ENCODE measurements at regions not wholly inside any gene's neighbourhood (a gene's known extent, or its start where the extent isn't known, plus 50 kb on each side); places are given as distances from the start of the nearest gene placed in this dataset.
"Not testable (repeated sequence)": the region's sequence is repeated elsewhere in the genome, so short reads cannot be mapped to it uniquely, and the experiment has no call there.

- Histone ChIP-seq H3K4me3 (ENCODE audit: insufficient read depth, low read depth, low read length, poor library complexity, severe bottlenecking) (no peak overlapping the region), H3K9me3 (ENCODE audit: control insufficient read depth, low read length) (no peaks in the 10 kb centered on the region), H3K36me3 (ENCODE audit: control insufficient read depth, insufficient read depth, low read length) (no peaks in the 10 kb centered on the region), H3K4me1 (ENCODE audit: control insufficient read depth, insufficient read depth, low read length, poor library complexity, severe bottlenecking) (no peaks in the 10 kb centered on the region), H3K27ac (ENCODE audit: insufficient read depth, low read length, poor library complexity, severe bottlenecking) (no peak overlapping the region), H3K27me3 (replicated peaks; ENCODE audit: control insufficient read depth, insufficient read depth, low read length, poor library complexity, severe bottlenecking) (no peaks in the 10 kb centered on the region)
- no peak for DNase-seq
Observed at GRCh38 chr14:100428727-100429126, 105.6 kb downstream of the SLC25A47 start.

GRCh38 chr14:100429537-100429936 lies 106.4 kb downstream of the SLC25A47 start:
- Histone ChIP-seq H3K27ac (ENCODE audit: insufficient read depth, low read length, poor library complexity, severe bottlenecking) (no peak overlapping the region), H3K9me3 (ENCODE audit: control insufficient read depth, low read length) (no peaks in the 10 kb centered on the region), H3K4me1 (ENCODE audit: control insufficient read depth, insufficient read depth, low read length, poor library complexity, severe bottlenecking) (no peaks in the 10 kb centered on the region), H3K36me3 (ENCODE audit: control insufficient read depth, insufficient read depth, low read length) (no peaks in the 10 kb centered on the region), H3K27me3 (replicated peaks; ENCODE audit: control insufficient read depth, insufficient read depth, low read length, poor library complexity, severe bottlenecking) (no peaks in the 10 kb centered on the region), H3K4me3 (ENCODE audit: insufficient read depth, low read depth, low read length, poor library complexity, severe bottlenecking) (no peak overlapping the region)
- DNase-seq, result no peak

GRCh38 chr14:100430571-100430970 lies 107.4 kb downstream of the SLC25A47 start:
- no peak overlapping the region for H3K4me3 ChIP-seq (ENCODE audit: insufficient read depth, low read depth, low read length, poor library complexity, severe bottlenecking)
- no peaks in the 10 kb centered on the region for H3K36me3 ChIP-seq (ENCODE audit: control insufficient read depth, insufficient read depth, low read length)
- no peaks in the 10 kb centered on the region for H3K4me1 ChIP-seq (ENCODE audit: control insufficient read depth, insufficient read depth, low read length, poor library complexity, severe bottlenecking)
- no peaks in the 10 kb centered on the region for H3K9me3 ChIP-seq (ENCODE audit: control insufficient read depth, low read length)
- H3K27ac ChIP-seq (ENCODE audit: insufficient read depth, low read length, poor library complexity, severe bottlenecking), result no peak overlapping the region
- no peak for DNase-seq
- no peaks in the 10 kb centered on the region for H3K27me3 ChIP-seq (replicated peaks; ENCODE audit: control insufficient read depth, insufficient read depth, low read length, poor library complexity, severe bottlenecking)

GRCh38 chr14:100431461-100431860 lies 108.3 kb downstream of the SLC25A47 start:
- not testable (repeated sequence) for H3K4me3 ChIP-seq (ENCODE audit: insufficient read depth, low read depth, low read length, poor library complexity, severe bottlenecking); H3K9me3 ChIP-seq (ENCODE audit: control insufficient read depth, low read length); H3K27me3 ChIP-seq (replicated peaks; ENCODE audit: control insufficient read depth, insufficient read depth, low read length, poor library complexity, severe bottlenecking); H3K36me3 ChIP-seq (ENCODE audit: control insufficient read depth, insufficient read depth, low read length); H3K27ac ChIP-seq (ENCODE audit: insufficient read depth, low read length, poor library complexity, severe bottlenecking); DNase-seq; H3K4me1 ChIP-seq (ENCODE audit: control insufficient read depth, insufficient read depth, low read length, poor library complexity, severe bottlenecking)

GRCh38 chr14:100432652-100433427 lies 109.7 kb downstream of the SLC25A47 start:
- Histone ChIP-seq H3K36me3 (ENCODE audit: control insufficient read depth, insufficient read depth, low read length) (no peaks in the 10 kb centered on the region), H3K27ac (ENCODE audit: insufficient read depth, low read length, poor library complexity, severe bottlenecking) (no peak overlapping the region), H3K9me3 (ENCODE audit: control insufficient read depth, low read length) (no peaks in the 10 kb centered on the region), H3K4me3 (ENCODE audit: insufficient read depth, low read depth, low read length, poor library complexity, severe bottlenecking) (no peak overlapping the region), H3K27me3 (replicated peaks; ENCODE audit: control insufficient read depth, insufficient read depth, low read length, poor library complexity, severe bottlenecking) (no peaks in the 10 kb centered on the region), H3K4me1 (ENCODE audit: control insufficient read depth, insufficient read depth, low read length, poor library complexity, severe bottlenecking) (no peaks in the 10 kb centered on the region)
- DNase-seq, result no peak

- Histone ChIP-seq H3K27ac (ENCODE audit: insufficient read depth, low read length, poor library complexity, severe bottlenecking) (no peak overlapping the region), H3K9me3 (ENCODE audit: control insufficient read depth, low read length) (no peaks in the 10 kb centered on the region), H3K36me3 (ENCODE audit: control insufficient read depth, insufficient read depth, low read length) (no peaks in the 10 kb centered on the region), H3K4me1 (ENCODE audit: control insufficient read depth, insufficient read depth, low read length, poor library complexity, severe bottlenecking) (no peaks in the 10 kb centered on the region), H3K27me3 (replicated peaks; ENCODE audit: control insufficient read depth, insufficient read depth, low read length, poor library complexity, severe bottlenecking) (no peaks in the 10 kb centered on the region), H3K4me3 (ENCODE audit: insufficient read depth, low read depth, low read length, poor library complexity, severe bottlenecking) (no peak overlapping the region)
- DNase-seq, result no peak
Observed at GRCh38 chr14:100433428-100433814, 110.3 kb downstream of the SLC25A47 start.

GRCh38 chr14:100434033-100434601 lies 111.0 kb downstream of the SLC25A47 start:
- Histone ChIP-seq H3K9me3 (ENCODE audit: control insufficient read depth, low read length) (no peaks in the 10 kb centered on the region), H3K27ac (ENCODE audit: insufficient read depth, low read length, poor library complexity, severe bottlenecking) (no peak overlapping the region), H3K4me1 (ENCODE audit: control insufficient read depth, insufficient read depth, low read length, poor library complexity, severe bottlenecking) (no peaks in the 10 kb centered on the region)

GRCh38 chr14:100434911-100435438 lies 111.8 kb downstream of the SLC25A47 start:
- no peaks in the 10 kb centered on the region for H3K4me1 ChIP-seq (ENCODE audit: control insufficient read depth, insufficient read depth, low read length, poor library complexity, severe bottlenecking)
- H3K36me3 ChIP-seq (ENCODE audit: control insufficient read depth, insufficient read depth, low read length), result no peaks in the 10 kb centered on the region
- H3K4me3 ChIP-seq (ENCODE audit: insufficient read depth, low read depth, low read length, poor library complexity, severe bottlenecking), result no peak overlapping the region
- no peaks in the 10 kb centered on the region for H3K9me3 ChIP-seq (ENCODE audit: control insufficient read depth, low read length)
- DNase-seq, result no peak
- H3K27ac ChIP-seq (ENCODE audit: insufficient read depth, low read length, poor library complexity, severe bottlenecking), result no peak overlapping the region
- no peaks in the 10 kb centered on the region for H3K27me3 ChIP-seq (replicated peaks; ENCODE audit: control insufficient read depth, insufficient read depth, low read length, poor library complexity, severe bottlenecking)

More at GRCh38 chr14:100434033-100434601, 111.0 kb downstream of the SLC25A47 start:
- no peak overlapping the region for H3K4me3 ChIP-seq (ENCODE audit: insufficient read depth, low read depth, low read length, poor library complexity, severe bottlenecking)
- H3K36me3 ChIP-seq (ENCODE audit: control insufficient read depth, insufficient read depth, low read length), result no peaks in the 10 kb centered on the region
- no peaks in the 10 kb centered on the region for H3K27me3 ChIP-seq (replicated peaks; ENCODE audit: control insufficient read depth, insufficient read depth, low read length, poor library complexity, severe bottlenecking)
- no peak for DNase-seq

GRCh38 chr14:100435459-100435858 lies 112.3 kb downstream of the SLC25A47 start:
- H3K4me1 ChIP-seq (ENCODE audit: control insufficient read depth, insufficient read depth, low read length, poor library complexity, severe bottlenecking), result no peaks in the 10 kb centered on the region

GRCh38 chr14:100436745-100437406 lies 113.7 kb downstream of the SLC25A47 start:
- Histone ChIP-seq H3K4me1 (ENCODE audit: control insufficient read depth, insufficient read depth, low read length, poor library complexity, severe bottlenecking) (no peaks in the 10 kb centered on the region), H3K27ac (ENCODE audit: insufficient read depth, low read length, poor library complexity, severe bottlenecking) (no peak overlapping the region), H3K27me3 (replicated peaks; ENCODE audit: control insufficient read depth, insufficient read depth, low read length, poor library complexity, severe bottlenecking) (no peaks in the 10 kb centered on the region), H3K36me3 (ENCODE audit: control insufficient read depth, insufficient read depth, low read length) (no peaks in the 10 kb centered on the region), H3K9me3 (ENCODE audit: control insufficient read depth, low read length) (no peaks in the 10 kb centered on the region), H3K4me3 (ENCODE audit: insufficient read depth, low read depth, low read length, poor library complexity, severe bottlenecking) (no peak overlapping the region)
- DNase-seq, result no peak

More at GRCh38 chr14:100435459-100435858, 112.3 kb downstream of the SLC25A47 start:
- Histone ChIP-seq H3K27me3 (replicated peaks; ENCODE audit: control insufficient read depth, insufficient read depth, low read length, poor library complexity, severe bottlenecking) (no peaks in the 10 kb centered on the region), H3K9me3 (ENCODE audit: control insufficient read depth, low read length) (no peaks in the 10 kb centered on the region), H3K4me3 (ENCODE audit: insufficient read depth, low read depth, low read length, poor library complexity, severe bottlenecking) (no peak overlapping the region), H3K36me3 (ENCODE audit: control insufficient read depth, insufficient read depth, low read length) (no peaks in the 10 kb centered on the region), H3K27ac (ENCODE audit: insufficient read depth, low read length, poor library complexity, severe bottlenecking) (no peak overlapping the region)
- DNase-seq, result no peak
